DND-41 (cell line): ENCODE measurements at regions not wholly inside any gene's neighbourhood (a gene's known extent, or its start where the extent isn't known, plus 50 kb on each side); places are given as distances from the start of the nearest gene placed in this dataset.

ENCODE experiments used
- CTCF ChIP-seq: IDR thresholded peaks from 2 replicates; pipeline ENCODE4 v1.5.1; 2012; ENCODE audit warnings: borderline replicate concordance, low read length, moderate library complexity, mild to moderate bottlenecking; ENCODE audit not compliant: poor library complexity, severe bottlenecking; ENCODE audit errors: extremely low read depth
- EZH2 ChIP-seq: IDR thresholded peaks from 3 replicates; pipeline ENCODE4 v1.6.1; 2012; ENCODE audit warnings: borderline replicate concordance, low read depth, mild to moderate bottlenecking, moderate library complexity, low read length, inconsistent platforms; ENCODE audit not compliant: severe bottlenecking

DNA sequence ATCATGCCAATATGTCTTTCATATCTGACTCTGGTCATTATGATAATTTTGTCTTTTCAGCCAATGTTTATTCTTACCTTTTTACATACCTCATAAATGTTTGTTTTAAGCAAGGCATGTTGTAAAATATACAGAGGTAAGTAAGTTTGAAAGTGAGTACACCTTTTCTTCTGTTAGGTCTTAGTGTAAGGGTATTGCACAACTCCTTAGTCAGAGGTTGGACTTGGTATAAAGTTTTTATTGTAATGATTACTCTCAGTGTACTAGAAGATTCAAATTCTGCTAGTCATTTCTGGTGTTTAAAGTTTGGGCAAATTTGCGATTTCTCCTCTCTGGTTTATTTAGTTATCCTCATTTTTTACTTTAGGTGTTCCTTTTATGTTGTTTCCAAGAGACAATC is 564.3 kb upstream of the FSIP2 start:
- TF ChIP-seq CTCF (no peak), EZH2 (no peak)
